ENCODE measurements at regions not wholly inside any gene's neighbourhood (a gene's known extent, or its start where the extent isn't known, plus 50 kb on each side); places are given as distances from the start of the nearest gene placed in this dataset.

DNA sequence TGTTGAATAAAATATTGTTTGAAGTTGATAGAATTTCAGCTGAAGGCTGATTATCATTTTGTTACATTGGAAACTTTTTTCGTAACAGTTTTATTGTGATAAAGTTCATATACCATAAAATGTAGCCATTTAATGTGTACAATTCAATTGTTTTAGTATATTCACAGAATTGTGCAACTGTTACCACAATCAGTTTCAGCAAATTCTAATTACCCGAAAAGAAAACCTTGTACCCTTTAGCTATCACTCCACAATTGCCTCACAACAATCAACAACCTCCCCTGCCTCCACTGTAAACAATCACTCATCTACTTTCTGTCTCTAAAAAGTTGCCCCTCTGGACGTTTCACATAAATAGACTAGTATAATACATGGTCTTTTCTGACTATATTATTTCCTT is 179.7 kb upstream of the BET1 start:
- no peak for ATAC-seq
- H3K27ac Mint-ChIP-seq, result no peak overlapping the region

DNA sequence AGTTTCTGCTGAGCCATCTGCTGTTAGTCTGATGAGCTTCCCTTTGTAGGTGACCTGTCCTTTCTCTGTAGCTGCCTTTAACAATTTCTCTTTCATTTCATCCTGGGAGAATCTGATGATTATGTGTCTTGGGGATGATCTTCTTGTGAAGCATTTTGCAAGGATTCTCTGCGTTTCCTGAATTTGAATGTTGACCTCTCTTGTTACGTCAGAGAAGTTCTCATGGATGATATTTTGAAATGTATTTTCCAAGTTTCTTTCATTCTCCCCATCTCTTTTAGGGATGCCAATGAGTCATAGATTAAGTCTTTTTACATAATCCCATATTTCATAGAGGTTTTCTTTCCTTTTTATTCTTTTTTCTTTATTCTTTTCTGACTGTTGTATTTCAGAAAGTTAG is 184.2 kb upstream of the BET1 start:
- no peaks in the 10 kb centered on the region for H3K27me3 ChIP-seq (ENCODE audit: insufficient read depth)
- no peaks in the 10 kb centered on the region; the same call in 2 of the 3 replicates for H3K9me3 Mint-ChIP-seq
- H3F3A ChIP-seq (replicated peaks; ENCODE audit: low read depth), result no peaks in the 10 kb centered on the region
- no peak overlapping the region for H3K27ac Mint-ChIP-seq
- no peak overlapping the region for H3K4me2 ChIP-seq
- no peak overlapping the region for H3K4me3 ChIP-seq
- no peaks in the 10 kb centered on the region for H4K20me1 ChIP-seq (replicated peaks; ENCODE audit: insufficient read depth)
- H3K36me3 Mint-ChIP-seq (ENCODE audit: low read depth), result peaks cover 5% of the 10 kb centered on the region; the same call in 2 of the 3 replicates
- H2AFZ ChIP-seq, result no peak overlapping the region
- TF ChIP-seq STAT1 (IDR thresholded peaks at IDR 0.05; ENCODE audit: unreplicated experiment) (no peak), POLR2AphosphoS5 (IDR thresholded peaks at IDR 0.05; ENCODE audit: low read depth) (no peak), ZNF331 (CRISPR knock-in tag; IDR thresholded peaks at IDR 0.05; ENCODE audit: low read depth) (no peak), EZH2phosphoT487 (IDR thresholded peaks at IDR 0.05; ENCODE audit: unreplicated experiment) (no peak)
- TF ChIP-seq, protein P1, sequence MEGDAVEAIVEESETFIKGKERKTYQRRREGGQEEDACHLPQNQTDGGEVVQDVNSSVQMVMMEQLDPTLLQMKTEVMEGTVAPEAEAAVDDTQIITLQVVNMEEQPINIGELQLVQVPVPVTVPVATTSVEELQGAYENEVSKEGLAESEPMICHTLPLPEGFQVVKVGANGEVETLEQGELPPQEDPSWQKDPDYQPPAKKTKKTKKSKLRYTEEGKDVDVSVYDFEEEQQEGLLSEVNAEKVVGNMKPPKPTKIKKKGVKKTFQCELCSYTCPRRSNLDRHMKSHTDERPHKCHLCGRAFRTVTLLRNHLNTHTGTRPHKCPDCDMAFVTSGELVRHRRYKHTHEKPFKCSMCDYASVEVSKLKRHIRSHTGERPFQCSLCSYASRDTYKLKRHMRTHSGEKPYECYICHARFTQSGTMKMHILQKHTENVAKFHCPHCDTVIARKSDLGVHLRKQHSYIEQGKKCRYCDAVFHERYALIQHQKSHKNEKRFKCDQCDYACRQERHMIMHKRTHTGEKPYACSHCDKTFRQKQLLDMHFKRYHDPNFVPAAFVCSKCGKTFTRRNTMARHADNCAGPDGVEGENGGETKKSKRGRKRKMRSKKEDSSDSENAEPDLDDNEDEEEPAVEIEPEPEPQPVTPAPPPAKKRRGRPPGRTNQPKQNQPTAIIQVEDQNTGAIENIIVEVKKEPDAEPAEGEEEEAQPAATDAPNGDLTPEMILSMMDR (conservative IDR thresholded peaks at IDR 0.05; ENCODE audit: low read depth in 2 of 2), result no peak
- TF ChIP-seq, protein P2, sequence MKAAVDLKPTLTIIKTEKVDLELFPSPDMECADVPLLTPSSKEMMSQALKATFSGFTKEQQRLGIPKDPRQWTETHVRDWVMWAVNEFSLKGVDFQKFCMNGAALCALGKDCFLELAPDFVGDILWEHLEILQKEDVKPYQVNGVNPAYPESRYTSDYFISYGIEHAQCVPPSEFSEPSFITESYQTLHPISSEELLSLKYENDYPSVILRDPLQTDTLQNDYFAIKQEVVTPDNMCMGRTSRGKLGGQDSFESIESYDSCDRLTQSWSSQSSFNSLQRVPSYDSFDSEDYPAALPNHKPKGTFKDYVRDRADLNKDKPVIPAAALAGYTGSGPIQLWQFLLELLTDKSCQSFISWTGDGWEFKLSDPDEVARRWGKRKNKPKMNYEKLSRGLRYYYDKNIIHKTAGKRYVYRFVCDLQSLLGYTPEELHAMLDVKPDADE (IDR thresholded peaks at IDR 0.05), result no peak
- H3K27ac ChIP-seq (ENCODE audit: low read depth), result no peak overlapping the region
- no peaks in the 10 kb centered on the region for H3K36me3 ChIP-seq (ENCODE audit: insufficient read depth)
- peaks cover 13% of the 10 kb centered on the region for H3K4me1 Mint-ChIP-seq
- no peak for DNase-seq (ENCODE audit: low spot score)
- ATAC-seq, result no peak
- H3K9me2 ChIP-seq (ENCODE audit: insufficient read depth), result 0 out of 2 replicates have a peak, but pooled peaks cover 6% of the 10 kb centered on the region
- H3K4me1 ChIP-seq (ENCODE audit: insufficient read depth), result no peaks in the 10 kb centered on the region
- H3K4me3 Mint-ChIP-seq, result no peak overlapping the region
- no peaks in the 10 kb centered on the region for H3K27me3 Mint-ChIP-seq (ENCODE audit: insufficient read depth, low read depth, poor library complexity)
- no peaks in the 10 kb centered on the region for H3K79me2 ChIP-seq (replicated peaks; ENCODE audit: insufficient read depth)

More for the DNA sequence above, 179.7 kb upstream of the BET1 start:
- TF ChIP-seq EZH2 (IDR thresholded peaks at IDR 0.05; ENCODE audit: low read depth, unreplicated experiment) (no peak), NANOG (IDR thresholded peaks at IDR 0.05; ENCODE audit: borderline replicate concordance) (no peak), ZNF114 (CRISPR knock-in tag; IDR thresholded peaks at IDR 0.05) (no peak), CREB1 (CRISPR knock-in tag; IDR thresholded peaks at IDR 0.05; ENCODE audit: low read depth) (no peak), ZNF331 (CRISPR knock-in tag; IDR thresholded peaks at IDR 0.05; ENCODE audit: low read depth) (no peak), EZH2phosphoT487 (IDR thresholded peaks at IDR 0.05; ENCODE audit: unreplicated experiment) (no peak), STAT1 (IDR thresholded peaks at IDR 0.05; ENCODE audit: unreplicated experiment) (no peak)
- TF ChIP-seq, protein P2 (IDR thresholded peaks at IDR 0.05), result no peak
- TF ChIP-seq, protein P1 (conservative IDR thresholded peaks at IDR 0.05; ENCODE audit: low read depth in 2 of 2), result no peak
- H4K20me1 ChIP-seq (replicated peaks; ENCODE audit: insufficient read depth), result no peaks in the 10 kb centered on the region
- H3K9me3 Mint-ChIP-seq, result no peaks in the 10 kb centered on the region; the same call in 2 of the 3 replicates
- no peaks in the 10 kb centered on the region for H3K36me3 ChIP-seq (ENCODE audit: insufficient read depth)
- H3K27me3 ChIP-seq (ENCODE audit: insufficient read depth), result no peaks in the 10 kb centered on the region
- no peak overlapping the region for H3K4me2 ChIP-seq
- no peak overlapping the region for H3K4me3 ChIP-seq
- no peaks in the 10 kb centered on the region for H3F3A ChIP-seq (replicated peaks; ENCODE audit: low read depth)
- H3K27me3 Mint-ChIP-seq (ENCODE audit: insufficient read depth, low read depth, poor library complexity), result no peaks in the 10 kb centered on the region
- H3K79me2 ChIP-seq (replicated peaks; ENCODE audit: insufficient read depth), result no peaks in the 10 kb centered on the region
- DNase-seq (ENCODE audit: low spot score), result no peak
- H2AFZ ChIP-seq, result no peak overlapping the region
- H3K36me3 Mint-ChIP-seq (ENCODE audit: low read depth), result no peaks in the 10 kb centered on the region
- H3K4me3 Mint-ChIP-seq, result no peak overlapping the region
- H3K4me1 Mint-ChIP-seq, result peaks cover 4% of the 10 kb centered on the region; the same call in 2 of the 3 replicates
- H3K27ac ChIP-seq (ENCODE audit: low read depth), result peak overlapping the region; percentile 1; the same call in 1 of the 2 replicates
- no peaks in the 10 kb centered on the region for H3K4me1 ChIP-seq (ENCODE audit: insufficient read depth)
- 0 out of 2 replicates have a peak, but pooled peaks cover 3% of the 10 kb centered on the region for H3K9me2 ChIP-seq (ENCODE audit: insufficient read depth)
